ENCODE measurements at regions not wholly inside any gene's neighbourhood (a gene's known extent, or its start where the extent isn't known, plus 50 kb on each side); places are given as distances from the start of the nearest gene placed in this dataset.
"Not testable (repeated sequence)": the region's sequence is repeated elsewhere in the genome, so short reads cannot be mapped to it uniquely, and the experiment has no call there.

DNA sequence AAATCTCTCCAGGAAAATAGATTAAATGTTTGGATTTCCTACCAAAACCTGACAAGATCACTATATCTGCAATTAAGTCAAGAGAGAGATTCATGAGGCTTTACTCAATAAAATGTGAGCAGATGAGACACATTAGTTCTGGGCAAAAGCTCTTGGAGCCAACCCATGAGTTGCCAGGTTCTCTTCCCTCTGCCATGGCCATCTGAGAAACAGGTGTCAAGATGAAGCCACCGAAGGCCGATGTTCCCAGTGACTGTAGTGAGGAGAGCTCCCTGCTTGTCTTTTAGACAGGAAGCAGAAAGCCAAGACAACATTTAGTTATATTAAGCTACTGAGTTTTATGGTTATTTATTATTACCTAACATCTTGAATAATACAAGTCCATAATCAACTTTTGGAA, 1068.7 kb downstream of the STPG2 start:
- DNase-seq (ENCODE audit: low read depth, low spot score) = no peak

DNA sequence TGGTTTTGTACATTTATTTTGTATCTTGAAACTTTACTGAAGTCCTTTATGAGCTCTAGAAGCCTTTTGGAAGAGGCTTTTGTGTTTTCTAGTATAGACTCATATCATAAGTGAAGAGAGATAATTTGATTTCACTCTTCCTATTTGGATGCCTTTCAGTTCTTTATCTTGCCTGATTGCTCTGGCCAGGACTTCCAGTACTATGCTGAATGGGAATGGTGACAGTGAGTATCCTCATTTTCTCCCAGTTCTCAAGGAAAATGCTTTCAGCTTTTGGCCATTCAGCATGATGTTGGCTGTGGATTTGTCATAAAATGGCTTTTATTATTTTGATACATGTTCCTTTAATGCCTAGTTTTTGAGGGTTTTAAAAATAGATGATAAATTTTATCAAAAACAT, 1061.3 kb downstream of the STPG2 start:
- DNase-seq (ENCODE audit: low read depth, low spot score) = no peak

DNA sequence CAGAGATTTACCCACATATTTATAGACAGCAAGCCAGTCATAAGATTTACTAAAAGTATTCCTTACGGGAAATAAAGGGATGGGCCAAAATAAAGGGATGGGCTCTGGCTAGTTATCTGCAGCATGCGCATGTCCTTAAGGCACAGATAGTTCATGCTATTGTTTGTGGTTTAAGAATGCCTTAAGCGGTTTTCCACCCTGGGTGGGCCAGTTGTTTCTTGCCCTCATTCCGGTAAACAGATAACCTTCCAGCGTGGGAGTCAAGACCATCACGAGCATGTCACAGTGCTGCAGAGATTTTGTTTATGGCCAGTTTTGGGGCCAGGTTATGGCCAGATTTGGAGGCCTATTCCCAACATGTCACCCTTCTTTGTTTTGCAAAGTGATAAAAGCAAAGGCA, 1046.2 kb downstream of the STPG2 start:
- peak; percentile 87 for DNase-seq (ENCODE audit: low read depth, low spot score)

GRCh38 chr4:97101171-97101570, 1042.1 kb downstream of the STPG2 start:
- DNase-seq (ENCODE audit: low read depth, low spot score) = not testable (repeated sequence)

GRCh38 chr4:97103252-97103651, 1040.0 kb downstream of the STPG2 start:
- no peak for DNase-seq (ENCODE audit: low read depth, low spot score)

DNA sequence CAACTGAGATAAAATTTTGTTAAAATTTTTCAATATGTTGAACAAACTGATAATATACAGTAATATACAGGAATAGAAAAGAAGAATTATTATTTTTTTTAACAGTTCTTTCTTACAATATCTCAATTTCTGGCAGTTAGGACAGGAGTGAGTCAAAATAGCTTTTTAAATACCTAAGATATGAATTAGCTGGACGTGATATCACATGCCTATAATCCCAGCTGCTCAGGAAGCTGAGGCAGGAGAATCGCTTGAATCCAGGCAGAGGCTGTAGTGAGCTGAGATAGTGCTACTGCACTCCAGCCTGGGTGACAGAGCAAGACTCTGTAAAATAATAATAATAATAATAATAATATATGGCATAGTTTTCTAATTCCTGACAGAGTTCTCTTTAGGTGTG, 1039.3 kb downstream of the STPG2 start:
- no peak for DNase-seq (ENCODE audit: low read depth, low spot score)

- DNase-seq (ENCODE audit: low read depth, low spot score) = no peak
Observed at GRCh38 chr4:97104666-97105065, 1038.6 kb downstream of the STPG2 start.

- DNase-seq (ENCODE audit: low read depth, low spot score) = no peak
Observed at GRCh38 chr4:97105347-97106099, 1037.8 kb downstream of the STPG2 start.

- DNase-seq (ENCODE audit: low read depth, low spot score) = no peak
Observed at GRCh38 chr4:97106161-97106560, 1037.1 kb downstream of the STPG2 start.

- no peak for DNase-seq (ENCODE audit: low read depth, low spot score)
Observed at GRCh38 chr4:97110506-97110905, 1032.8 kb downstream of the STPG2 start.

- no peak for DNase-seq (ENCODE audit: low read depth, low spot score)
Observed at GRCh38 chr4:97116511-97116910, 1026.8 kb downstream of the STPG2 start.

GRCh38 chr4:97121493-97121892, 1021.8 kb downstream of the STPG2 start:
- DNase-seq (ENCODE audit: low read depth, low spot score) = no peak

DNA sequence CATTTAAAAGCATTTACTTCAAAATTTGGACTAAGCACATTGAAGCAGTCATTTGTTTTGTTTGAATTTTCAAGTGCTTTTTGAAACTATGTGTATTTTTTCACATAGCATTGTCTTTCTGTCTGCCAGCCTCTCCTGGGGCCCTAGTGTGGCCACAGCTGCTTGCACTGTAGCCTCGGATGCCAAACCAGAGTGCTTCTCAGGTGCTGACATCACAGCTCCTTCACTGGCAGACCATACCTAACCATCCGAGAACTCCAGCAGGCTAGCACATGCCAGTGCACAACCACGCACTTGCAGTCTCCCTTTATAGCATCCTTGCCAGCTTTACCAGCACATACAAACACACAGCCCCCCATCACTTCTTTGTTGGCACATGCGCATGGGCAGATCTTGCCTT, 1019.7 kb downstream of the STPG2 start:
- DNase-seq (ENCODE audit: low read depth, low spot score) = no peak

- no peak for DNase-seq (ENCODE audit: low read depth, low spot score)
Observed at GRCh38 chr4:97132435-97132834, 1010.8 kb downstream of the STPG2 start.

DNA sequence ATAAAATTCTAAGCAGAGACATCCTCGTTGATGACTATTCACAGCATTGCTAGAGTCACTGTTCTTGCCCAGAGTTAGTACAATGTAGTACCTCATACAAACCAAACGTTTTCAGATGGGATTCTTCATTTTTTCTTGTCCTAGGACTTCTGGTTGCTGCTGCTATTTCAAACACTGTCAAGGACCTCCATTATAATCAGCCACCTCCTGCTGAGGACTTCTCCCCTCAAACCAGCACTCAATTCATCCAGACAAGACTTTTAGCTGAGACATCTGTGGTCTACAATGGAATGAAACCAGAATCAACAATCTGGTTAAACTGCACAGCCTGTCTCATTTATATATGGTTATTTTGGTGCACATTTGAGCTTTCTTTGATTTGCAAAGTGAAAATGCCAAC, 1008.8 kb downstream of the STPG2 start:
- no peak for DNase-seq (ENCODE audit: low read depth, low spot score)

- DNase-seq (ENCODE audit: low read depth, low spot score) = peak; percentile 36
Observed at GRCh38 chr4:97139791-97140190, 1003.5 kb downstream of the STPG2 start.

GRCh38 chr4:97140545-97140944, 1002.7 kb downstream of the STPG2 start:
- no peak for DNase-seq (ENCODE audit: low read depth, low spot score)

DNA sequence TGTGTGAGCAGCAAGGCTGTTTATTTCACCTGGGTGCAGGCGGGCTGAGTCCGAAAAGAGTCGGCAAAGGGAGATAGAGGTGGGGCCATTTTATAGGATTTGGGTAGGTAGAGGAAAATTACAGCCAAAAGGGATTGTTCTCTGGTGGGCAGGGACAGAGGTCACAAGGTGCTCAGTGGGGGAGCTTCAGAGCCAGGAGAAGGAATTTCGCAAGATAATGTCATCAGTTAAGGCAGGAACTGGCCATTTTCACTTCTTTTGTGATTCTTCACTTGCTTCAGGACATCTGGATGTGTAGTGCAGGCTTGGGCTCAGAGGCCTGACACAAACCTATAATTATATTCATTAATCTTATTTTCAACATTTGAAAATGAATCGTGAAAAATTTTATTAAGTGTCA, 1001.9 kb downstream of the STPG2 start:
- peak; percentile 43 for DNase-seq (ENCODE audit: low read depth, low spot score)

- DNase-seq (ENCODE audit: low read depth, low spot score) = no peak
Observed at GRCh38 chr4:97142410-97142809, 1000.9 kb downstream of the STPG2 start.

DNA sequence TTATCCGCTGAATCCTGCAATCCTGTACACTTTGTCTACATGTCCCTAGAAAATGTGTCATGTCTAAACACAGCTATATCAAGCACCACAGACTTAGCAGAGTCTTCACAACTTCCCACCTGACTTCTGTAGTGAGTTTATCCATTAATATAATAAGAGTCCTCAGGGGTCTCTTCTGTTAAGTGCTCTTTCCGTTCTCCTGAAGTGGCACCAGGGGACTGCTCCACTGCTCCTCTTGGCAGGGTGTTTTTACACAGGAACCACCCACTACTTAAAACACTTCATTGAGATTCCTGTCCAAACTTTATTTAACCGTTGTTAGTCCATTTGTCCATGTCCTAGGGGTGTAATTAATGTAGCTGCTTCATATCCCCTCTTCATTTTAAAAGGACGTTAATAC, 1000.4 kb downstream of the STPG2 start:
- no peak for DNase-seq (ENCODE audit: low read depth, low spot score)

DNA sequence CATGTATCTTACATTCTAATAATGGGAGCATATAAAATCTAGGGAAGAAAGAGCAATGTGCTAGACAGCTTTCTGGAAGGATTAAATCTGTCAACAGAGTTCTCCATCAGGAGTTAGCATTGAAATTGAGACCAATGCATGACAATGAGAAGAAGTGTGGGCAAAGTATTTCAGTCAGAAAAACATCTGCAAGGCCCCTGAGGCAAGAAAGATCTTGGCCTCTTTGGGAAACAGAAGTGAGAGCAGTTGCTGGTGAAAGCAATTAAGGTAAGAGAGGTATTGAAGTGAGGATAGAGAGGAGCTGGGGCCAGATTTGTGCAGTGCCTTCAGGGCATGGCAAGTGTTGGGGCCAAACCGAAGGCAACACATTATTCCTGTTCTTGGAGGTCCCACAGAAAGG, 999.1 kb downstream of the STPG2 start:
- peak; percentile 67 for DNase-seq (ENCODE audit: low read depth, low spot score)

DNA sequence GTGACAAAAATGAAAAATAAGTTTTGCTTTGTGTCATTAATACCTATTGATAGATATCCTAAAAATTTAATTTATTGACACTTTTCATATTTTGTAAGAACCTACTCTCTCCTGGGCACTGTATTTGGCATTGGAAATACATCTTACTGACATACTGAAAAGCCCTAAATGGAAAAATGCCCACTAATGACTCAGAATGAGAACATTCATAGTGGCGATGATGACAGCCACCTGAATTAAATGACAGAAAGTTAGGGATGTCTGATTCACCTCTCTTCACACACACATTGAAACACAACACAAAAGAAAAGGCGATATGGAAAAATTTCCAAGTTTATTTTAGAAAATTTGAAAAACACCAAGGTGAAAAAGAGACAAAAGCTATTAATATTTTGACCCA, 992.3 kb downstream of the STPG2 start:
- DNase-seq (ENCODE audit: low read depth, low spot score) = no peak

DNA sequence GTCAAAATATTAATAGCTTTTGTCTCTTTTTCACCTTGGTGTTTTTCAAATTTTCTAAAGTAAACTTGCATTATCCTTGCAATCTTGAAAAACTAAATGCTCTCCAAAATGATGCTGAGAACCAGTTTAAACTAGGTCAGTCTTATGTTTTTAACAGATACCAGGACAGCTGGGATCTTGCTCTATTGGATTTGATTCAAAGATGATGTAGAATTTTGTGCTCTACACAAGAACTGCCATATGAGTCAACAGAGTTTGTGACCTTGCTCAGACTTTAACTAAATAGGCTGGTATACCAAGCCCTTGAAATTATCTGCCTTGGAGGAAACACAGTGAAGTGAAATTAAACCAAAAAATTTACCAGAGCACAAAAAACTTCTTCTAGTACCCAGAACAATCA, 991.1 kb downstream of the STPG2 start:
- no peak for DNase-seq (ENCODE audit: low read depth, low spot score)

DNA sequence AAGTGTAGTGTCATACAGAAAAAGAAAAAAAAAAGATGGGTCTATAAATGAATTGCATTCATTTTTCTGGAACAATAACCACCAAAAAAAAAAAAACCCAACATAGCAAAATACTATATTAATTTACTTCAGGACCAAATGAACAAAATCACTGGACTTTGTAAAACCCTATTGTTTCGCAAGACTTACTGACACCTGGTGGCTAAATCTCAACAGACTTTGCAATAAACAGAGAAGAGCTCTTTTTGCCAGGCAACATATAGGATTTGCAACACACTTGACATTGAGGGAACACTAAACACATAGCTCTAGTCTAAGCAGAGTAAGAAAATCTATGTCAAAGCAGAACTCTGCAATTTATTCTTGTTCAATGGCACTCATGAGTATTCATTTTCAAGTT, 990.2 kb downstream of the STPG2 start:
- DNase-seq (ENCODE audit: low read depth, low spot score) = no peak

Data from ELF-1 (cell line).